Panc1 (cell line): ENCODE measurements at regions not wholly inside any gene's neighbourhood (a gene's known extent, or its start where the extent isn't known, plus 50 kb on each side); places are given as distances from the start of the nearest gene placed in this dataset.
A peak's percentile ranks its signal among the peaks of the same experiment; 100 is the strongest.

Experiments
- ATAC-seq: fragments of 200-7000 bp; cut with Tn5 transposase; 2 replicates; pipeline ENCODE4 v1.9.1; 2020; ENCODE audit warnings: mild to moderate bottlenecking, moderate library complexity
- BruUV-seq: library from RNA; stranded (reverse); fragments of 400-500 nt; replicated peaks from 2 replicates; lab custom pipeline; 2021; lab: Mats Ljungman, UMichigan
- CTCF ChIA-PET: fragments of 300-600 bp; sonication (Branson Sonifier 250); formaldehyde crosslinking; loops from one replicate; lab custom pipeline; 2022; ENCODE audit warnings: antibody characterized with exemption; lab: Charles Lee
- POLR2A ChIA-PET: fragments of 300-600 bp; sonication (Branson Sonifier 250); formaldehyde crosslinking; loops from one replicate; lab custom pipeline; 2022; ENCODE audit warnings: antibody characterized with exemption; lab: Charles Lee
- DNase-seq: peaks from one replicate; pipeline ENCODE4 v3.0.0-alpha.2; 2010; ENCODE audit warnings: low read depth, low spot score
- H3K27ac ChIP-seq: 2 replicates; pipeline ENCODE4 v1.5.1; 2011; ENCODE audit warnings: mild to moderate bottlenecking, low read length, inconsistent platforms
- H3K27me3 ChIP-seq: fragments of 200-500 bp; sonication (Bioruptor generic); 2 replicates; pipeline ENCODE4 v1.6.0; 2014; ENCODE audit warnings: low read length, inconsistent platforms; ENCODE audit not compliant: control insufficient read depth, insufficient read depth
- H3K36me3 ChIP-seq: fragments of 200-500 bp; sonication (Bioruptor generic); 2 replicates; pipeline ENCODE4 v1.5.1; 2014; ENCODE audit warnings: inconsistent platforms, mild to moderate bottlenecking, low read length, moderate library complexity; ENCODE audit not compliant: control insufficient read depth, insufficient read depth
- H3K4me1 ChIP-seq: 2 replicates; pipeline ENCODE4 v1.5.1; 2011; ENCODE audit warnings: inconsistent platforms, mild to moderate bottlenecking, low read length, moderate library complexity; ENCODE audit not compliant: control insufficient read depth, insufficient read depth
- H3K4me3 ChIP-seq, 2 experiments: 2 replicates each; pipeline ENCODE4 v1.5.1; 2011 to 2012; ENCODE audit warnings: low read depth in 2 of 2, low read length in 2 of 2, mild to moderate bottlenecking in 2 of 2, inconsistent platforms in 1 of 2, moderate library complexity in 1 of 2
- H3K9me3 ChIP-seq: fragments of 200-500 bp; sonication (Bioruptor generic); 2 replicates; pipeline ENCODE4 v1.5.1; 2014; ENCODE audit warnings: low read depth, mild to moderate bottlenecking, inconsistent platforms, low read length, moderate library complexity; ENCODE audit not compliant: control insufficient read depth, insufficient read depth
- POLR2AphosphoS5 ChIP-seq: IDR thresholded peaks from 2 replicates; pipeline ENCODE4 v1.6.1; 2012; ENCODE audit warnings: mild to moderate bottlenecking, low read depth, low read length, moderate library complexity
- REST ChIP-seq, 2 experiments: IDR thresholded peaks; 2 replicates each; pipeline ENCODE4 v1.6.1; 2011 to 2012; ENCODE audit warnings: low read depth in 2 of 2, control low read depth in 1 of 2, low read length in 1 of 2, mild to moderate bottlenecking in 1 of 2, moderate library complexity in 1 of 2; ENCODE audit not compliant: insufficient read depth in 1 of 2
- SIN3A ChIP-seq: IDR thresholded peaks from 2 replicates; pipeline ENCODE4 v1.6.1; 2012; ENCODE audit warnings: low read depth, mild to moderate bottlenecking, low read length, moderate library complexity, borderline replicate concordance; ENCODE audit not compliant: insufficient read depth
- TCF7L2 ChIP-seq: IDR thresholded peaks from 2 replicates; pipeline ENCODE4 v1.6.1; 2011; ENCODE audit warnings: mild to moderate bottlenecking, low read depth, low read length, inconsistent platforms
- in situ Hi-C: cut with HindIII; loops from 2 replicates; pipeline ENCODE4 v1.10.0; 2016; ENCODE audit warnings: low sequenced_read_pairs, low pct_unique_long_range_greater_than_20kb
- intact Hi-C: fragments of 100-400 bp; cut with micrococcal nuclease; formaldehyde crosslinking; loops from one replicate; pipeline ENCODE4 v1.10.0; 2022; ENCODE audit not compliant: unreplicated experiment
- TF ChIP-seq, protein P1 (sequence below): fragments of 450-650 bp; IDR thresholded peaks from 2 replicates; pipeline ENCODE4 v1.5.1; 2017; ENCODE audit warnings: mild to moderate bottlenecking

GRCh38 chrX:74171465-74171864 is 132.5 kb upstream of the ZCCHC13 start:
- POLR2A ChIA-PET, result no interaction called here
- CTCF ChIA-PET, result no interaction called here
- in situ Hi-C loops, result no loop called here
- Histone ChIP-seq H3K27ac (peak overlapping the region; percentile 59; the same call in 1 of the 2 replicates), H3K9me3 (peaks cover 20% of the 10 kb centered on the region; the same call in 1 of the 2 replicates), H3K27me3 (no peaks in the 10 kb centered on the region), H3K4me1 (no peaks in the 10 kb centered on the region), H3K36me3 (no peaks in the 10 kb centered on the region), H3K4me3 (no peak overlapping the region)
- intact Hi-C loops, result no loop called here
- ATAC-seq (no peak), DNase-seq (no peak)
- no TSS peak for BruUV-seq
- TF ChIP-seq REST (IDR thresholded peaks at IDR 0.05; ENCODE audit: insufficient read depth in 1 of 2, low read depth in 2 of 2, low read length in 1 of 2) (no peak), TCF7L2 (no peak), SIN3A (no peak), POLR2AphosphoS5 (no peak)
- TF ChIP-seq, protein P1, sequence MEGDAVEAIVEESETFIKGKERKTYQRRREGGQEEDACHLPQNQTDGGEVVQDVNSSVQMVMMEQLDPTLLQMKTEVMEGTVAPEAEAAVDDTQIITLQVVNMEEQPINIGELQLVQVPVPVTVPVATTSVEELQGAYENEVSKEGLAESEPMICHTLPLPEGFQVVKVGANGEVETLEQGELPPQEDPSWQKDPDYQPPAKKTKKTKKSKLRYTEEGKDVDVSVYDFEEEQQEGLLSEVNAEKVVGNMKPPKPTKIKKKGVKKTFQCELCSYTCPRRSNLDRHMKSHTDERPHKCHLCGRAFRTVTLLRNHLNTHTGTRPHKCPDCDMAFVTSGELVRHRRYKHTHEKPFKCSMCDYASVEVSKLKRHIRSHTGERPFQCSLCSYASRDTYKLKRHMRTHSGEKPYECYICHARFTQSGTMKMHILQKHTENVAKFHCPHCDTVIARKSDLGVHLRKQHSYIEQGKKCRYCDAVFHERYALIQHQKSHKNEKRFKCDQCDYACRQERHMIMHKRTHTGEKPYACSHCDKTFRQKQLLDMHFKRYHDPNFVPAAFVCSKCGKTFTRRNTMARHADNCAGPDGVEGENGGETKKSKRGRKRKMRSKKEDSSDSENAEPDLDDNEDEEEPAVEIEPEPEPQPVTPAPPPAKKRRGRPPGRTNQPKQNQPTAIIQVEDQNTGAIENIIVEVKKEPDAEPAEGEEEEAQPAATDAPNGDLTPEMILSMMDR, result no peak

DNA sequence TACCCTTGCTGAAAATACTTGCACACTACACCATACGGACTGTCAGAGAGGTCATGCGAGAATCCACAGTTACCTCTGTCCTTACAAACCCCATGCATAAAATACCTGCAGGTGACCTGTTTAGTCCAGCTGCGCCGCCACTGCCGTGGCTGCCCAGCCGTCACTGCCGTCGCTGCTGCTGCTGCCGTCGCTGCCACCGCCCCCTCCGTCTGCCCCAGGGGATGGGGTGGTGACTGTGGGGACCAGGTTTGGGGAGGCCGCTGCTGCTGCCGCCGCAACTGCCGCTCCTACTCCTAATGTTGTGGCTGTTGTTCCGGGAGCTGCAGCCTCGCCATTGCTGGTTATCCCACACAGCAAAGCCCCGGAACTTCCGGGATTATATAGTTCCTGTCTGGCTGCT is 141.8 kb upstream of the ZCCHC13 start:
- ChIA-PET CTCF (no interaction called here), POLR2A (no interaction called here)
- H3K9me3 ChIP-seq, result no peaks in the 10 kb centered on the region
- no TSS peak for BruUV-seq
- DNase-seq (no peak), ATAC-seq (no peak)
- in situ Hi-C loops (no loop called here), intact Hi-C loops (no loop called here)
- no peaks in the 10 kb centered on the region for H3K36me3 ChIP-seq
- no peaks in the 10 kb centered on the region for H3K4me1 ChIP-seq
- no peaks in the 10 kb centered on the region for H3K27me3 ChIP-seq
- no peak overlapping the region for H3K27ac ChIP-seq
- no peak overlapping the region for H3K4me3 ChIP-seq
- TF ChIP-seq REST (IDR thresholded peaks at IDR 0.05; ENCODE audit: insufficient read depth in 1 of 2, low read depth in 2 of 2, low read length in 1 of 2) (no peak), SIN3A (no peak), POLR2AphosphoS5 (no peak)
- TF ChIP-seq, protein P1, result no peak
